NCI-H226 (cell line): ENCODE measurements at regions not wholly inside any gene's neighbourhood (a gene's known extent, or its start where the extent isn't known, plus 50 kb on each side); places are given as distances from the start of the nearest gene placed in this dataset.
A peak's percentile ranks its signal among the peaks of the same experiment; 100 is the strongest.

ENCODE experiments used
- DNase-seq: peaks from one replicate; pipeline ENCODE4 v3.0.0-alpha.2; 2015

GRCh38 chr1:181142096-181142958 lies 53.8 kb downstream of the IER5 start:
- peak; percentile 78 for DNase-seq

DNA sequence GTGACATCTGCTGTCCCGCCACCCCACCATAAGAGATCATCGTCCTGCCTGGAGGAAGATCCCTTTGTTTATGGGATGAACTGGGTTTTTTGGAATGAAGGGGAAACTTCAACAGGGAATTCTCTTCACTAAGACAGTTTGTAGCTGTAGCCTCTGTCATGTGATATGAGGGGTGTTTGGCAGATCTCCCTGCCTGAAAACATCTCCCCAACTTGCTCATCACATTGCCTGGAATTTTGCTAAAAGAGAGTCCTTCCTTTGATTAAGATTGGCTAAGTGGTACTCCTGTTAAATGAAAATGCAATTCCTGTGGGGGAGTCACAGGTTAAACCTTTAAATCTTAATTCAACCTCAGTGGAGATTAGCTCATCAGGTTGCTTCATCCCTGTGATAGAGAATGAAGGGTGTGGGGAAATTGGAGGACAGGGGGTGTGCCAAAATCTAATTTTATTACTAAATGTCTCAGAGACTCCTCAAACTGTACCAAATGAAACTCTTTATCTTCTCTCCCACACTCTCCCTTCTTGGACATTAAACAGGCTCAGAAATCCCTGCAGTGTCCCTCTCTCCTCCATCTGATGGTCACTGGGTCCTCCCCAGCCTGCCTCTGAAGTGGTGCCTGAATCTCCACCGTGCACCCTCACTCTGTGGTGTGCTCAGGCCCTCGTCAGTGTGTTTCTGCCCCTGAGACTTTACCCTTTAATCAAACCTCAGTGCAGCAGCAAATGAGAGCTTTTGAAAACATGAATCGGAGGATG lies 54.8 kb downstream of the IER5 start:
- peak; percentile 41 for DNase-seq

DNA sequence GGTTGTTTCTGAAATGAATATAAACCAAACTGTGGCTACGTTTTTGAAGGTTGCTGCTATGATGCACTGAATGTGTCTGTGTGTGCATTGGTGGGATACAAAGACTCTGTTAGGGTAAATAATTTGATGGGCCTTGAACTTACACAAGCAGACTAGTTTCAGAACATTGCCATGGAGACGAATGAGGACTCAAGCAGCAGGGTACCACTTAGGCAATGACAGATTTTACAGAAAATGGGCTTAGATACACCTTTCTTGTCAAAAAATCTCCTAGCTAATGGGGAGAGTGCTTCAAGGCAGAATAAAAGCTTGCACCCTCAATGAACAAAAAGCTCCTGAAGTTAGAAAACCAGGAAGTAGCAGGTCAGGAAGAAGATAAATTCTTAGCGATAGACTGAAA lies 55.7 kb downstream of the IER5 start:
- no peak for DNase-seq

DNA sequence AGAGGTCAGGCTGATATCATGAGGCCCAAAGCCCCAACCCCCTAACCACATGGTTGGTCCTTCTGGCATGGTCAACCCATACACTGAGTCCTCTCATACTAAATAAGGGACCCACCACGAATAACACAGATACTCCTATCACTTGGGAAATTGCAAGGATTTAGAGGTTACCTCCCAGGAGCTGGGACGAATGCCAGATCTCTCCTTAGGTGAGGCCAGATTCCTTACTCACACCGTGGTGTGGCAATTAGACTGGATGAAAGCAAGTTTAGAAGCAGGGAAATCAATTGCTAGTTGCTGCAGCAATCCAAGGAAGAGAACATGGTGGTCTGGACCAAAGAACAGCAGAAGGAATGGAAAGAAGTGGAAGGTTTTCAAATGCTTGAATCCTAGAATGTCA lies 60.1 kb downstream of the IER5 start:
- DNase-seq: peak; percentile 80

DNA sequence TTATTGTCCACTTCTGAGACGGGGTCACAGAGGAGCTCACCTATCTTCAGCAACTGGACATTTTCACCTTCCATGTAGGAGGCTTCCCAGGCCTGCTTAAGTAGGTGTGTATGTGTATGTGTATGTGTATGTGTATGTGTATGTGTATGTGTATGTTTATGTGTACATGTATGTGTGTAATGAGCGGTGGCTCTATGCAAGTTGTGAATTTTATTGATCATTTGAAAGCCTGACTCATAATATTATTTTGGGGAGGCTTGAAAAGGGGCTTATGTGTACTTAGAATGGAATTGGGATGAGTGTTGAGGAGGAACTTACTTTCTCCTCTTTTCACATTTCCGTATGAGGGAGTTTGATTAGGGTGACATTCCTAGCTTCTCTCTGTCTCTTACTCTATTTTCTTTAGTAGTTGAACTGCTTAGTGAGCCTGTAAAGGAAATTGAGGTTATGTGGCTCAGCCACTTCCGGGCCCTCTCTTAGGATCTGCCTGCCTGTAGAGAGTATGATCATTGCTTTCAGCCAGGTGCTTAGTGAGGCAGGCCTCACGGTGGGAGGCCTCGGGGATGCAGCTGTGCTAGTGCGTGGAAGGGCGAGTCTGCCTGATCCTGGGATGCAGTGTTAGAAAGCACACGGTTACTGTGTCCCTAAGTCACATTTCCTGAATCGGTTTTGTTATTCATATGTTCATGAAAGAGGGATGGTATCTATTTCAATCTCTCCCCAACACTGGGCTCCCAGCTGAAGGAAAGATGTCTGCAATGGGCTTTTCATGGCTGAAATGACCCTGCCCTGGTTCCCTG lies 61.0 kb downstream of the IER5 start:
- DNase-seq: no peak

GRCh38 chr1:181150273-181150672 lies 61.8 kb downstream of the IER5 start:
- no peak for DNase-seq

DNA sequence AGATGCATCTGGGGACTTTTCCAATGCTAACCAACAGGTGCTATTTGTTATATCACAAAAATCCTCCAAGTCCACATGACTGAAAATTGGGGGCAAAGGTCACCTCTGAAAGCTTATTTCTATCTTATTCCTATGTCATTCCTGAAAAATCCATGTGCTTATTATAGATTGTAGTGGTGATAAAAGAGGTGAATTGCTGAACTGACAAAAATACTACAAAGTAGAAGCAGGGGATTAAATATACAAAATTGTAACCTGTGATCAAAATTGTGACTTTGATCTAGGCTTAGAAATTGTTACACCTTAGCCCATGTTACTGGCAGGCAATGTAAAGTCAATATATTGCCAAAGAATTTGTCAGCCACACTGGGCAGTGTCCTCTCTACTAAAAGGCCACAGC lies 62.3 kb downstream of the IER5 start:
- no peak for DNase-seq

DNA sequence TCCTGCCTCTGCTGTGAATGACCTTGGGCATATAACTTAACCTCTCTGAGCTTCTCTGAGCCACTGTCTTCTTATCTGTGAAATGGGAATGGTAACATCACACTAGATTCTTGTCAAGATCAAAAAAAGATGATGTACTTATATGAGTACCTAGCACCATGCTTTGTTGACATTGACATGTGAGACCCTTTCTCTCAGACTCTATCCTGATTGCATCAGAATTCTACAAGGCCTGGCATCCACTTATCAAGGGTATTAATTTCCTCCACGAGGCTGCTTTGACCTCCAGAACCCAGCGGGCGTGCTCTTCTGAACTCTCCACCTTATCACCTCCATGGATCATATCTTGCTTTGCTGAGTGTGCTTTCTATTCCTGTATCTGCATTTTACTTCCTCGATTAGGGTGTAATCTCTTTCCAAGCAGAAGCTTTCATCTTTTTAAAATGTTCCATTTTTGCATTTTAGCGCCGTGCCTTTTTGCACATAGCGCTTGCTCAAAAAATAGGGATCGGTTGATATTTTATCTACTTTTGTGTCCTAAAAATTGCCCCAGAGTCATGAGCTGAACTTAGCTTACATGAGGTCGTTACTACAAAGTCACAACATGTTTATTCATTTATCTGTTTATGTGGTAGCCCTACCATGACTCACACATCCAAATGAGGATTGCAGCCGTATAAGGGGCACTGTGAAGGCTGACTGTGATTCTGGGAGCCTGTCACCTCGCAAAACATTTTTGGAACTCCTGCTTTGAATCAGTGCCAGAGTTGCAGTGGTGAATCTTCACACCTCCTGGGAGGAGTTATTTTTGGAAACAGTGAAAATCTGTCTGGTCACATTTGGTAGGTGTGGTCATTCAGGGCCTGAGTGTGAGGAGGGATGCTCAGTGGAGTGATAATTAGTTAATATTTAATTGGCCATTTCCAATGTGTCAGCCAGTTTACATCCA lies 63.2 kb downstream of the IER5 start:
- DNase-seq: no peak

GRCh38 chr1:181152892-181153633 lies 64.6 kb downstream of the IER5 start:
- peak; percentile 94 for DNase-seq

DNA sequence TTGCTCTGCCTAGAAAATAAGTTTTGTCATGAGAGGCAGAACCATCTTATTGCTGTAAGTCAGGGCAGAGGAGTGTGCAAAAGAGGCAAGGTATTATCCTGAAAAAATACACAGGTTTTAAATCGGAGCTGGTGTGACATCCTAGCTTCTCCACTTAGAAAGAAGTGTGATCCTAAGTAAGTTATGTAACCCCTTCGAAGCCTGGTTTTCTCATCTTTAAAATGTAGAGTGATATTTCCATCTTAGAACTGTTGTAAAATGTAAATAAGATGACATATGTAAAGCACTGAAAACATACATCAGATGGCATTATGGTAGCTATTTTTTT lies 65.1 kb downstream of the IER5 start:
- no peak for DNase-seq

- DNase-seq: peak; percentile 62
Observed at GRCh38 chr1:181155339-181155738, 66.8 kb downstream of the IER5 start.

DNA sequence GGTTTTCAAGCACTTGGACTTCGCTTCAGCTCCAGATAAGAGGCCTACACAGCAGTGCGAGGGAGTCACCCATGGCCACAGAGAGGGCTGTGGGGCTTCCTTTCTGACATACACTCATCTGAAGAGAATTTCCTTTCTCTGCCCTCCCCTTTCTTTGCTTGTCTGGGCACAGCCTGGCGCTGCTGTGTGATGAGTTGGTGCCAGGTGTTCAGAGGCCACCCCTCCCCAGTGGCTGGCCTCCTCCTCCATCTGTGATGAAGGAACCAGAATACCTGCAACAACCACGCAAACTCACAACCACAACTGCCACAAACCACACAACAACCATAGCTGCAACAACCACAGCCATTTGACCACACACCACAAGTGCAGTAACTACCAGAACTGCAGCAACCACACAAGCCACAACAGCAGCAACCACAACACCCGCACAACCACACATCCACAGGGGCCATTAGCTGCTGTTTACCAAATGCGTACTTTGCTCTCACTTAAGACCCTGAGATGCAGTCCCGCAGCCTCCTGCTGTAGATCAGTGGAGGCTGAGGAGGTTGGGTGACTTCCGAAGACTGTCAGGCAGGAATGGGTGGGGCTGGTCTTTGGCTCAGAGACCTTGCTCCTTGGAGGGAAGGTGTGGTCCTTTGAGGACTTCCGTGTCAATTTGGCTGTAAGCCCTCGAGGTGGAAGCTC lies 71.1 kb downstream of the IER5 start:
- peak; percentile 95 for DNase-seq

DNA sequence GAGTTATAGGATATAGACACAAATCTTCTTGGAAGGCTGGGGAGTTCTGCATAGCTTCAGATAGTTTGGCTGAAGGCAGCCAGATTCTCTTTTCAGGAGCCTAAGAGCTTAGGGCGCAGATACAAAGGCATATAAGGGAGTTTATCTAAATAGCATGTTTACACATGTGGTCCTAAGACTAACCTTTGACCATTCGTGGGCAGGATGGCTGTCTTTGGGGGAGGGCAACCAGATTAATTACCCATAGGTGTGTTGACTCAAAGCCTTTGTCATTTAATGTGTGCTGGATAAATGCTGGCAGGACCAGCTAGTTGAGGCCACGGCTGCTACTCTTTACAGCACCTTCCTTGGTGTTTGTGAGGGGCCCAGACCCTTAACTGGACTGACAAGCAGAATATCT lies 71.8 kb downstream of the IER5 start:
- no peak for DNase-seq

- no peak for DNase-seq
Observed at GRCh38 chr1:181160998-181161870, 72.7 kb downstream of the IER5 start.

- no peak for DNase-seq
Observed at GRCh38 chr1:181163662-181164061, 75.2 kb downstream of the IER5 start.

DNA sequence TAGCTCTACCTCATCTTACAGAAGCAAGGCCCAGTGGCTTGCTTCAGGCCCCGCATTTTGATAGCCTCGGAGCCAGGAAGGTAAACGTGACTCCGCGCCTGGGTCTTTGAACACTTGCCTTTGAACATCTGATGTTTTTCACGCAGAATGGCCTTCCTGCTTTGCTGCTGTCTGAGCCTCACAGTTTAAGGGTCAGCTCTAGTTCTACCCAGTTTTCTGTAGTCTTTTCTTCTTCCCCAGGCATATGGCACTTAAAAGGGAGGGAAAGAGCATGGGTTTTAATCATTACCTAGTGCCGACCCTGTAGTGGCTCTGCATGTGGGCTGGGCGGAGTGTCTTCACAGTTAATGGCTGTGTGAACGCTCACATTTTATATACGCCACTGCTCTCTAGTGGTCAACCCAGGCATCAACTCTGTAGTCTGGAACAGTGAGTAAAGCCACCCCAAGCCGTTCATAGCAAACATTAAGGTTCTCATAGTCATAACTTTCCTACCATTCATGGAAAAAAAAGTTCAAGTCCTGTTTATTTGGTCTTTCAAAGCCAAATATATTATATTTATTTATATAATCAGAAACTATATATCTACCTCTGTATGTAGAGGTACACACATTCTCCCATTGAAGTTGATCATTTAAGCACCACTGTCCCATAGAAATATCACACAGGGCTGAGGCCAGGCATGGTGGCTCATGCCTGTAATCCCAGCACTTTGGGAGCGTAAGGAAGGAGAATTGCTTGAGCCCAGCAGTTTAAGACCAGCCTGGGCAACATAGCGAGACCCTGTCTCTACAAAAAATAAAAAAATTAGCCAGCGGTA lies 78.1 kb downstream of the IER5 start:
- DNase-seq: peak; percentile 63

- DNase-seq: no peak
Observed at GRCh38 chr1:181169281-181169865, 80.9 kb downstream of the IER5 start.

DNA sequence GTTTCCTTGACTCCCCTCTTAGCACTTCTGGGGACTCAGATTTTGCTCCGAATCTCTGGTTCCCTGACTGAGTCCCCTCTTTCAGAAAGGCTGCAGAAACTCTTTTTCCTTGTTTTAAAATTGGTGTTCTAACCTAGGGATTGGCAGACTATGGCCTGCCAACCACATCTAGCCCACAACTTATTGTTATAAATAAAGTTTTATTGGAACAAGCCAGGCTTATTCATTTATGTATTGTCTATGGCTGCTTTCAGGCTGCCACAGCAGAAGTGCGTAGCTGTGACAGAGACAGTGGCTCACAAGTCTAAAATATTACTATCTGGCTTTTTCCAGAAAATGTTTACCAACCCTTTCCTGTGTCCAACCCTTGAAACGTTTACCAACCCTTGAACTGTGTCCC lies 81.7 kb downstream of the IER5 start:
- no peak for DNase-seq

GRCh38 chr1:181172082-181172481 lies 83.6 kb downstream of the IER5 start:
- no peak for DNase-seq
